HG03521 (cell line): ENCODE measurements at regions not wholly inside any gene's neighbourhood (a gene's known extent, or its start where the extent isn't known, plus 50 kb on each side); places are given as distances from the start of the nearest gene placed in this dataset.
"Not testable (repeated sequence)": the region's sequence is repeated elsewhere in the genome, so short reads cannot be mapped to it uniquely, and the experiment has no call there.

Experiments used
- ATAC-seq: cut with Tn5 transposase; IDR thresholded peaks from one replicate; pipeline ENCODE4 v1.9.1; 2021; ENCODE audit warnings: mild to moderate bottlenecking, moderate library complexity; ENCODE audit not compliant: unreplicated experiment

DNA sequence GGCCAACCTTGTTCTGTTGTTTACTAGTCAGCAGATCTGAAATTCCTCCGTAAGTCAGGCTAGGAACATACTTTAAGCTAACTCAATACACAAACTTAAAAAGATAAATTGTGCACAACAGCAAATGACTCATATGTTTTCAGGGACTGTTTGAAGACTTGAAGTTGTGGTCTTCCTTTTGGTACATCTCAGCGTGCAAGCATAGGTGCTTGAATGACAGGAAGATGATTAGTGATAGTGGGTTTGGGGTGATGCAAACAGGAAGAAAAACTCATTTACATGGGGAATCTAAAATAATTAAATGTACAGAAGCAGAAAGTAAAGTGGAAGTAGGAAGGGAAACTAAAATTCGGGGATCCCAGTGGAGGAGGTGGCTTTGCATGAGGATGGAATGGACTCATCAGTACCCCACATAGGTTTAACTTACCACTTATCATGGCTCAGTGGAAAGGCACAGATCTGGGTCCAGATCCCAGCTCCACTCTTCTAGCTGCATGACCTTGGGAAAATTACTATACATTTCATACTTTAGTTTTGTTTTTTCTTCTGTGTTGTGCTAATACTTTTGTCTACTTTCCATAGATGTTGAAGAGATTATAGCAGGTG lies 122.3 kb downstream of the XCL2 start:
- ATAC-seq: no peak

DNA sequence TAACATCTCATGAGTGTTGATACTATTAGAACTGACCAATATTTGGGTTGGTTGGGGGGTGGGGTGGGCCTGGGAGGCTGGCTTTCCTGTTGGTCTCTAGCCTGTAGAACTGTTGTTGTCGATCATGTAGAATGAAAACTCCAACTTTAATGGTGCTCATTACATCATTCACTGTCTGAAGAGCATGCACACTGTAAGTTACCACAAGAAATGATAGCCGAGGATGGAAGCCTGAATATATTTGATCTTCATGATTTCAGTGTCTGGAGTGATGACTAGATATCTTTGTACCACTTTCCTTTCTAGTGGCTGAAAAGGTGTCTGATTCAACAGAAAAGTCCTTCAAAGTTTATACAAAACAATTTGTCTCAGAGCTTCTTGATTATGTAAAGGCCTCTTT lies 123.6 kb downstream of the XCL2 start:
- ATAC-seq: no peak

DNA sequence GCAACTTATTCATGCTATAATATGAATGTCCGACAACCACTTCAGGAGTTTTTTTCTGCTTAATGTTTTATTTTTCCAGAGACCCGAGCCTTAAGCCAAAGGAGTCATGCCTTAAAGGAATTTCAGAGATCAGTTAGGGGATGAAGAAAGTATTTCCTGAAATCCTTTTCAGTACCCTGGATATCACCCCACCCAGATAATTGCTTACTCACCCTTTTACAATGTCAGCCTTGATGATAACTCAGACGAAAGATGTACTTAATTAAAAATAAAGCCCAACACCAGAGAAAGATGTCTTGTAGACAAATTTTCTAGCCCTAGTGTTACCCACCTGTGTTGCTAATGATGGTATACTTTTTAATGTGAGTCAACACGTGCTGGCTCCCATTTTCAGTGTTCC lies 124.1 kb downstream of the XCL2 start:
- ATAC-seq: no peak

DNA sequence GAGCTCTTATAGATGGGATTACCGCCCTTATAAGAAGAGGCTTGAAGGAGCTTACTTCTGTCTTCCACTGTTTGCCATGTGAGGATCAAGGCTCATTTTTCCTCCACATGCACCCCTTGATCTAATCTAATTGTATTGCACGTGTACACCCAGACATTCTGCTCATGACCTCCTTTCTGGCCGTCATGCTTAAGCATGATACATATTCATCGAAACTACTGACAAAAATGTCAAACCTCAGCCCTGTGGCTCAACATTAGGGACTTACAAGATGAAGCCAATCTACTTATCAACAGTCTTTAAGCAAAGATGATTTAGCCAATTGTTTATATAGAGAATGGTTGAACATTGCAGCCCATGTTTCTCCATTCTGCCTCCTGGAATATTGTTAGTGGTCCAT lies 127.6 kb downstream of the XCL2 start:
- ATAC-seq: no peak

DNA sequence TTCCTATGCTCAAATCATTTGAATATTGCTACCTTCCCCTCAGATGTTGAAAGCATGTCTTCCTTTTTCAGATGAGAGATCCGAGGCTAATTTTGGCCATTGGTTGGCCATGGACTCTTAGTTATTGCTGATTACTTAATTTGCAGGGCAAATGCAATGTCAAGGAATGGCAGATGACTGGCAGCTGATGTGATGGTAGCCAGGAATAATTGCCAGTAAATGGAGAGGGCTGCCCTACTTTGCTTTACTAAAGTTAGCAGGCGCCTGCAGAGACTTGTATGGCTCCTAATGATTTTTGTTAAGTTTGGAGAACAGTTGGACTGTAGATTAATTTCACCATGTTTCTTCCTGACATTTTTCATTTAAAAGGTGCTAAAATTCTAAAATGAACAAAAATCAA lies 128.9 kb downstream of the XCL2 start:
- no peak for ATAC-seq

DNA sequence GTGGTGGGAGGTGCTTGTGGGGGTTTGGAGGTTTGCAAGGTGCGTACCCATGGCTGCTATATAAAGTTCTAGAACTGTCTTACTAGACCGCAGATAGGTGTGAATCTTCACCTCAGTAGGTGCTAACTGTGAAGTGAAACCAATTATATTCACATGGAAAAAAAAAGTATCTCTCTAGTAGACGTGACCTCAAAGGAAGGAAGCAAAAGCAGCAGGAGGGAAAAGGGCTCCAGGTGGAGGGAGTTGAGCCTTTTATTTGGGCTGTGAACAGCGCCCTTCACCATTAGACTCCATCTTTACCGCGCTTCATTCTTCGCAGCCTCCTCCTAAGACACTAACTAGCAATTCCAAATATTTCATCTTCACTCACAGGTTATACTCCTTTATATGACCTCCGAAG lies 129.8 kb downstream of the TBX19 start:
- no peak for ATAC-seq

DNA sequence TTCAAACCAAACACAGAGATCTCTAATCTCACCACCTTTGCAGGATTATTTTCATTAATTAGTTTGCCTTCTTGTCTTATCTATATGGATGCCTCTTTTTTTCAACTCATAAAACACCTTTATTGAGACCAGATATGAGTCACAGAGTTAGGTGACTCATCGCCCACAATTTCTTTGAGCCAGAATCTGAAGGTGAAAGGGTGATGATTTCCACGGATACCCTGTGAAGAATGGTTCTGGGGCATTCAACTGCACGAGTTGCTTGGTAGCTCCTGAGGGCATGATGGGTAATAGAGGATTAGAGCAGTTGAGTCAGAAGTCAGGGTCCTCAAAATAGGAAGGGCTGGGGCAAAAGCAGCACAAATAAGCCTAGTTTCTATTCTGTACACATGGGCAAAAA lies 128.2 kb downstream of the TBX19 start:
- ATAC-seq: peak; percentile 51

DNA sequence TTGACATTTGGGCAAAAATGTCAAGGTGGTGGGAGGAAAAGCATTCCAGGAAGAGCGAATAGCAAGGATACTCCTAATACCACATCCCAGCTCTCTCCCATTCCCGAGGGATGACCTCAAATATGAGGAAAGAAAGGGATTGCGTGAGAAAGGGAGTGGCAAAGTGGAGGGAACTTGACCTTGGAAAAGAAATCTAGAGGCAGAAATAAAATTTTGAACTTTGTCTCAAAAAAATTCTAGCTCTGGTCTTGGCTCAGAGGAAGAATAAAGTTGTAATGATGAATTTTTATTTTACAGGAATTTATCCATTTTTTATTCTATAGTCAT lies 127.8 kb downstream of the TBX19 start:
- no peak for ATAC-seq

DNA sequence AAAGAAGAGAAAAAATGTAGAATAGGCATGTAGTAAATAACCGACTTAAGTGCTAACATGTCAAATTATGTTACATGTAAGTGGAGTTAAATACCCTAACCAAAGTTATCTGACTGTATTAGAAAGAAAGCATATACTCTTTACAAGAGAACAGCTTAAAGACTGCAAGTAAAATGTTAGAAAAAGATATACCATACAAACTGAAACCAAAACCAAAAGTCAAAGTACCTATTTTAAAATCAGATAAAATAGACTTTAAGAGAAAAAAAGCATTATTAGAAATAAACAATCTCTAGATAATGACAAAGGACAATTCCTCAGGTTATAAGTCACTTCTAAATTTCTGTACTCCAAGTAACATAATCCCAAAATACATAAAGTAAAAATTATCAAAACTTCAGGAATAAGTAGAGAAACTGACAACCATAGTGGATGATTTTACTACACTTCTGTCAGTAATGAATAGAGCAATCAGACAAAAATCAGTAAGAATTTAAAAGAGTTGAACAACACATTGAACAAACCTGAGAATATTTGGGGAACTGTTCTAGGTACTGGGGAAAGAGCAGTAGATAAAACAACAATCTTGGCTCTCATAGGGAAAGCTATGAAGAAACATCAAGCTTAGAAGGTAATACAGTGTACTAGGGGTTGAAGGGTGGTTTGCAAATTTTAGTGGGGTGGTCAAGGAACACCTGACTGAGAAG lies 127.3 kb downstream of the TBX19 start:
- no peak for ATAC-seq

DNA sequence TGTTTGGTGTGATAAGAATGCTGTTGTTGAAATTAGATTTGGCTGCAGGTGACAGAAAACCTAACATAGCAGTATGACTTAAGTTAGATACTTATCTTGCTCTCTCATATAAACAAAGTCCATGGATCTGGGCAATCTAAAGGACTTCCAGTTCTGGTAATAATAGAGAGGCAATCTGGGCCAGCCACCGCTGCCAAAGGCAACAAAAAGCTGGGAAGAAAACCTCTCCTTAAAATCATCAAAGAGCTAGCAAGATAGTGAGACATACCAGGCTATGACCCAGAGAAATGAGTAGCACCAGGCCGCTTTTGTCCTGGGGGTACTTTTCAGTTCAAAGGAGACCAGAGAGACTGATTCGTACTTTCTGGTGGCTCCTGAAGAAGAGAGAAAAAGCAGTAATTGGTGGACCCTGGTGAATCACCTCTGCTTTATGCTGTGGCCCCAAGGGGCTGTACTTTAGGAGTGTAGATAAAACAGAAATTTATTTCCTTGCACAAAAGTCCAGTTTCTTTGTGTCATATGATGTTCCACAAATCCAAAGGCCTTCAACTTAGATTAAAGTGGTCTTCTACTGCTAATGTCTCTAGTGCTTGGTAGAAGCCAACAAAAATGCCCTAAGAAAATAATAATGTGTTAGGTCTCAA lies 125.4 kb downstream of the TBX19 start:
- no peak for ATAC-seq

DNA sequence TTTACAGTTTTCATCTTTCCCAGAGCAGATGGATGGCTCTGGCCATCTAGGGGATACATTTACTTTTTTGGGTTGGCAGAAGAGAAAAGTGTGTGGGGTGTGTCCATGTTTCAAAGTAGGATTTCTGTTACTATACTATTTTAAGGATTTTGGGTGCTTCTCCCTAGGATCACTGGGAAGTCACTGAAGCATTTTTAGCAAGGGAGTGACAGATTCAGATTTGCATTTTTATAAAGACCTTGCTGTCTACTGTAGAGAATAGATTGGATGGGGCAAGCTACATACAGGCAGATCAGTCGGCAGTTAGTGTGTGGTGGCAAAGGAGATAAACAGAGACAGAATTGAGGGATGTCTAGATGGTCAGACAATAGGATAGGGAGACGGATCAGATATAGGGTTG lies 122.5 kb downstream of the TBX19 start:
- no peak for ATAC-seq

DNA sequence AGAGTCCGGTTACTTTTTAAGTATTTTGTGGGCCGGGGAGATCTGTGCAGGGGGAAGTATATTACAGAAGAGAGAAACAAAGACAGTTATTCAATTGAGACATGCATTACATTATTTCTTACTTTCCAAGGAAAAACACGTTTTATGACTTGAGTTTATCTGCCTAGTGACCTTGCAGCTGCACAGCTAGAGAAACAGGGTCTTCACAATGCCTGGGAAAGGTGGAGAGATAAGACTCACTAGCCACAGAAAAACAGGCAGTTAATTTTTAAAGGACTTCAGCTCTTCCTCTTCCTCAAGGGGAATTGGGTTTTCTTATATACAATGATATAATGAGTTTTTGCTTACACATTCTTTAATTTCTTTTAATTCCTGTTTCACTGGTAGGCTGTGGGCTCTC lies 121.8 kb downstream of the TBX19 start:
- not testable (repeated sequence) for ATAC-seq

DNA sequence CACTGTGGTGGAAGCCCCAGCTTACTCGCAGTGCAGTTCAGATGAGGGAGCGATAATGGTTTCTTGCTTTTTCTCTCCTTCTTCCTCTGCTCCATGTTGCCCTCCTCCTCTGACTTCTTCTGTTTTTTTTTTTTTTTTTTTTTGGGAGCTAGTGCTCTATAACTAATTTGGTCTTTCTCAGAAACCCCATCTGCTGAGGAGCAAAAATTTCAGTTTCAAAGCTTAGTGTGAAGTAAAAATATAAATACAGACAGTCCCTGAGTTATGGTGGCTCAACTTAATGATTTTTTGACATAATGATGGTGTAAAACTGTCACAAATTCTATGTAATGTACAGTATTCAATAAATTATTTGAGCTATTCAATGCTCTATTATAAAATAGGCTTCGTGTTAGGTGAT lies 120.7 kb downstream of the TBX19 start:
- no peak for ATAC-seq

DNA sequence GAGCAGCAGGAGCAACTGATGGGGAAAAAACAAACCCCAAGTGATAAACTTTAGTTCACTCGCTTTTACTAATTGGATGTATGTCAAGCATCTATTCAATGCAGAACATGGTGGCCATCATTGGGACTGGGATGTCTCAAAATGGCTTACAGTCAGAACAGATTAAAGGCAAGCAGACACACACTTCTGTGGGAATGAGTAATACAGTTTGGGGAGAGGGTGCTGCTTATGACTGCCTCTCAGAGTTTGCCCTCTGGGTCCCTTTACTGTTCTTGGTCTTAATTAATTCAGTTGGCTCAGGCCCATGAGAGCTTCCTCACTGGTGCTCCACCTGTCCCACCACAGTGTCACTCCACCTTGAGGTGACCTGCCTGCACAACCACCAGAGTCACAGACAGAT lies 119.5 kb downstream of the TBX19 start:
- no peak for ATAC-seq

DNA sequence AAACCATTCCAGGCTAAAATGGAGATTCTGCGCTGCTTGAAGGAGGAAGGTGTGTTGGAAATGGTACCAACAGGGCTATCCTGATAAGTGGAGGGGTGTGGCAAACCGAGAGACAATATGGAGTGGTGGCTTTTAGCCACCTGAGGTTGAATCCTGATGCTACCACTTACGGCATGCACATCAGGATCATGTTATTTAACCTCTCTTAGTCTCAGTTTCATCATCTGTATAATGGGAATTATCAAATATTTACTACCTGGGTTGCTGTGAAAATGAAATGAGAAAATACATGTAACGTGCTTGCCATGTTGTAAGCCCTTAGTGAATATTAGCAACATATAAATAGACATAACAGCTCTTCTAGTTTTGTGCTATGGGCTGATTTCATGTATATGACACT lies 117.1 kb downstream of the TBX19 start:
- no peak for ATAC-seq

DNA sequence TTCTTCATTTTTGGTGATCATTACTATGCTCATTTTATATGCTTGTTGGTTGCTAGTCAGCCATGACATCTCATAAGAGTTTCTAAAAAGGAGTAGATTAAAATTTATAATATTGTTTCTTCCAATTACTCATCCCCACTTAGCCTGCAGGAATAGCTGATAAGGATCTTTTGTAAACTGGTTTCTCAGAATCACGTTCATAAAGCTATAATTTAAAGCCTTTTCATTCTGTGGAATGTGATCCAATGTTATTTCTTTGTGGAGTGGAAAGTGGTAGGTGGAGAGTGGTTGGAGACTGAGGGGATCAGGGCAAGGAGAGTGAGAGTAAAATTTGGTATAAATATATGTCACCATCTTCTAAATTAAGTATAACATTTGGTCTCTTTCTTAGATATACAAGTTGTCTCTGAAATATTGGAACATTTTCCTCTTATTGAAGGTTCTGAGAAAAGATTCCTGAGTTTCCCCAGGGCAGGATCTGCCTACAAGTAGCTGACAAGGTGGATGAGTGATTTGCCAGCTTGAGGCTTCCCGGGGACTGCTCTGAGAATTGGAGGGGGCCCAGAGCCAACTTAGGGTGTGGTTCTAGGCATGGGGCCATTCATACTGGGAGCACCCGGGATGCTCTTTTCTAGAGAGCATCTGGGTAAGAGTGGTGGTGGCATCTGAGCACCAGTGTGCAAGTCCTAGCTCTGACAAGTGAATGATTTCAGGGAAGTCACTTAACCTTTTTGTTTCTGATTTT lies 116.4 kb downstream of the TBX19 start:
- ATAC-seq: no peak

DNA sequence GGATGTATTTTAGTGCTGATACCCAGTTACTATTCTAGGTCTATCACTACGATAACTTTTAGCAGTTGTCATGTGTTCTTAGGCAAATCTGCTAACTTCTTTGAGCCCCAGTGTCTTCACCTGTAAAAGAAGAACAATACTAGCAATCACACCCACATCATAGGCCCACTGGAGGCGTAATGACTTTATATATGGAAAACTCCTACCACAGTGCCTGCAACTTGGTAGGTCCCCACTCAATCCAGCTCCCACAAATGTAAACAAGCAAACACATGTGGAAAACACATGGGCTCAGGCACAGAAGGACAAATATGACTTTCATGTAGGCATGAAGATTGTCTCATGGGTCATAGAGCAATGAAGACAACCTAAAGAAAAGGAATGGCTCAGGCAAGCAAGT lies 115.8 kb downstream of the TBX19 start:
- no peak for ATAC-seq

DNA sequence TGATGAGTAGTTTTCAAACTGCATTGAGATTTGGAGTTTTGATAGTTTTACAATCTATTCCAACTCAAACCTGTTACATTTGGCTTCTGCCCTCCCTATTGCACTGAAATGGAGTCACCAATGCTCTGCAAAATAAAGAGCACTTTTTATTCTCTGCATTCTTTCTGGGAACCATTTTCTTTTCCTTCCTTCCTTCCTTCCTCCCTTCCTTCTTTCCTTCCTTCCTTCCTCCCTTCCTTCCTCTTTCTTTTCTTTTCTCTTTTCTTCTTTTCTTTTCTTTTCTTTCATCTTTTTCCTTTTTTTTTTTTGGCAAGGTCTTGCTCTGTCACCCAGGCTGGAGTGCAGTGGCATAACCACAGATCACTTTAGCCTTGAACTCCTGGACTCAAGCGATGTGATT lies 114.2 kb downstream of the TBX19 start:
- no peak for ATAC-seq

DNA sequence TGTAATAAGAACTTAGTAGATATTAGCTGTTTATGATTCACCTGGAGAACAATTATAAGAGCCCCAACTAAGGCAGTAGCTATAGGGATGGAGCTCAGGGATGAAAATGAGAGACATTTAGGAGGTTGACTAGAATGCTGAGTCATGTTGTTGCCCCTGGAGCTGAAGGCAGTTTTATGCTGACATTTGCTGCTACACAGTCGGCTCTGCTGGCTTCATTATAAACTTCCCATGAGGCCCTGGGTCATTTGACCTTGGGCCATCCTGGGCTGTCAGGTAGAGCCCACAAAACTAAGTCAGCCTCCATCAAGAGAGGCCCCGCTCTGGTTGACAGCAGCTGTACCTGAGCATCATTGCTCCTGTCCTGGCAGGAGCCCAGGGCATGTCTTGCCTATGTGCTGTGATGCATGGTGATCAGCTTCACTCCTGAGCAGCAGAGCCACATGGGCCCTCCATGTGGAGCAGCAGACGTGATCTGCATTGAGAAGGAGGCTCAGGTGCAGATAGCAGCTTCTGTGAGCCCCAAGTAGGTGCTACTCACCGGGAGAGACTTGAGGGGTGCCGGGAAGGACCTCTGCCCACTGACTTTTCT lies 112.4 kb downstream of the TBX19 start:
- ATAC-seq: no peak

DNA sequence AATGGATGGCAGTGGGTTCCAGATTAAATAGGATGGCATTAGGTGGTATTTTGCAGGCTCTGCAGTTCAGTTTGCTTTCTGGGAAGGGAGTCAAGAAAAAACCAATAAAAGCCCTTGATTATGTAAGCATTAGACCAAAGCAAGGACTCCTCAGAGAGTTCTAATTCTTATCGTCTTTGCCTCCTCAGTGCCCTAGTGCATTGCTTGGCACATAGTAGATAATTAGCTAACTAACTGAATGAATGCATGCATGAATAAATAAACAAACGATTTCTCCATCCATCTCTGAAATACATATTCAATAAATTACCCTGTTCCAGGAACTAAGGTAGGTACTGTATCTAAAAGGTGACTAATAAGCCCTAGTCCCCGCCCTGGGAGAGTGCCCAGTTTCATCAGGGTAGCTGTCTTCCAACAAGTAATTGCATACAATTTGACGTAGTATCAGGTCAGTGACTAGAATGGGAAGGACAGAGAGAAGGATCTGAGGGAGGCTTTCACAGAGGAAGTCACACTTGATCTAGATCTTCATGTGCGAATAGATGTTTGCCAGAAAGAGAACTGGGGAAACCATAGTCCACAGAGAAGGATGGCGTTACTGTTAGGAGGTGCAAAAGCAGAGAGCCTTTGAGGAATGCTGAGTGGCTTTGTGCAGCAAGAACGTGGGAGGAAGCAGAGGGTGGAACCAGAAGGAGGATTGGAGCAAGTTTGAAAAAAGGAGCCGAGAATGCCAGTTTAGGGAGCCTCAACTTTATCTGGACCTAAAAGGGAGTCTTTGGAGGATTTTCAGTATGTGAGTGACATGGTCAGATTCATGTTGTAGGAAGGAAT lies 111.4 kb downstream of the TBX19 start:
- no peak for ATAC-seq

DNA sequence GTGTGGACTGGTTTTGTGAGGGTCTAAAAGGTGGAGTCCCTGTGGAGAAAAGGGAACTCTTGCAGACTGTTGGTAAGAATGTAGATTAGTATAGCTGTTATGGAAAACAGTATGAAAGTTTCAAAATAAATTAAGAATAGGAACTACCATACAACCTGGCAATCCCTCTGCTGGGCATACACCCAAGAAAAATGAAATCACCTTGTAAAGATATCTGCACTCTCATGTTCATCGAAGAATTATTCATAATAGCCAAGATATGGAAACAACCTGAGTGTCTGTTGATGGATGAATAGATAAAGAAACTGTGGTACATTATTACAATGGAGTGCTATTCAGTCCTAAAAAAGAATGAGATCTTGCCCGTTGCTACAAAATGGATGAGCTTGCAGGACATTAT lies 109.6 kb downstream of the TBX19 start:
- no peak for ATAC-seq
